ENCODE measurements at regions not wholly inside any gene's neighbourhood (a gene's known extent, or its start where the extent isn't known, plus 50 kb on each side); places are given as distances from the start of the nearest gene placed in this dataset.

GRCh38 chr11:109173504-109173903 lies 248.5 kb upstream of the C11orf87 start:
- FAIRE-seq = no peak

DNA sequence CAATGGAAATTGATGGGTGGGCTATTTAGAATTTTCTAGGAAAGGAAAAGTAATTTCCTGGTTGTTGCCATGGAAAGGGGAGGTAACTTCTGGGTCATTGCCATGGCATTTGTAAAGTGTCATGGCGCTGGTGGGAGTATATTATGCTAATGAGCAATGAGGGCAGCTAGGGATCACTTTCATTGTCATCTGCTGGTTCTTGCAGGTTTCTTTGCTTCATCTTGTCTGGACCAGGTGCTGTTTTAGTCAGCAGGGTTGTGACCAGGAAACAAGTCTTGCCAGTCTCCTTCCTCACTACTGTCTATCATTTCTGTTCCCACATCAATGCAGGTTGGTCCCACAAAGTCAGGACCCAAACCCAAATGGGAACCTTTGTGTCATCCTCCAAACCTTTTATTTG lies 237.6 kb upstream of the C11orf87 start:
- no peak for FAIRE-seq

DNA sequence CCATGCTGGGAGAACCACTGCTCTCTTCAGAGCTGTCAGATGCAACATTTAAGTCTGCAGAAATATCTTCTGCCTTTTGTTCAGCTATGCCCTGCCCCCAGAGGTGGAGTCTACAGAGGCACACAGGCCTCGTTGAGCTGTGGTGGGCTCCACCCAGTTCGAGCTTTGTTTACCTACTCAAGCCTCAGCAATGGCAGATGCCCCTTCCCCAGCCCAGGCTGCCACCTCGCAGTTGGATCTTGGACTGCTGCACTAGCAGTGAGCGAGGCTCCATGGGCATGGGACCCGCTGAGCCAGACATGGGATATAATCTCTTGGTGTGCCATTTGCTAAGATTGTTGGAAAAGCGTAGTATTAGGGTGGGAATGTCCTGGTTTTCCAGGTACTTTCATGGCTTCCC lies 229.1 kb upstream of the C11orf87 start:
- FAIRE-seq = no peak

DNA sequence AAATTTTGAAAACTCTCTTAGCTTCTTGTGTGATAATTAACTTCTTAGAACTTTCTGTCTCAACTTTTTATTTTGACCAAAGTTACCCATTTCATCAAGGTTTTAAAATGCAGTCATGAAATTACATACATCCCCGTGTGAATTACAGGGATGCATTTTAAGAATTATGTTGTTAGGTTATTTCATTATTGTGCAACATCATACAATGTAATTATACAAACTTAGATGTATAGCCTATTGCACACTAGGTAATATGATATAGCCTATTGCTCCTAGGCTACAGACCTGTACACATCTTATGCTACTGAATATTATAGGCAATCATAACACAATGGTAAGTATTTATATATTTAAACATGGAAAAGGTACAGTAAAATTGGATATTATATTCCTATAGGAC lies 228.1 kb upstream of the C11orf87 start:
- no peak for FAIRE-seq

GRCh38 chr11:109196016-109196415 lies 226.0 kb upstream of the C11orf87 start:
- FAIRE-seq = no peak

DNA sequence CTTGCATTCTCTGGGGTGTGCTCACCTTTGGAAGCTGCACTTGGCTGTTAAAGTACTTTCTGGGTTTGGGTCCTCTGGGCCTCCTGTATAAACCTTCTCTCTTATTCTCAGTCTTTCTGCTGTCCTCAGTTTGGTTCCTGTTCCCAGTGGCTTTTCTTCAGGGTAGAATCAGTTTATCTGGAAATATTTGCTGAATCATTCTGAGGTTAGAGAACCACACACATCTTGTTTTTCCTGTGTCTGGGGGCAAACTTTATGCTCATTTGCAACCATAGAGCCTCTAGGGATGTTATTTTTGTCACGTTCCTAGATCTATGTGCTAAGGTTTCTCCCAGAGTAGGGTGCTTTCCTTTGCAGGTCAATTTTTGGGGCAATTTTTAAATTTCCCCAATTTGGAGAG lies 224.3 kb upstream of the C11orf87 start:
- no peak for FAIRE-seq

DNA sequence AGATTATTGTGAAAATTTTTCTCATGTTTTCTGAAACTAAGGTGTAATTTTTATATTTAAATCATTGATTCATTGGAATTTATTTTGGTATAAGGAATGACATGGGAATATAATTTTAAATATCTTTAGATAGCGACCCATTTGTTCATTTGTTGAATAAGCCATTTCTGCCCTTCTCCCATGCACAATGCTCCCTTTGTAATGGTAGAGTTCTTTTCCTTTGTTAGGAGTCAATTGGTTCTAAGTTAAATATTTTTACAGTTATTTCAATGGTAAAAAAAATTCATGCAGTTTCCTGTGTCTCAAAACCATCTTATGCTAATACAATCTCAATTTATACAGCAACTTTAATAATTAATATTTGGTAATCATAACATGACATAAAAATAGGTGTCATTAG lies 218.8 kb upstream of the C11orf87 start:
- no peak for FAIRE-seq

DNA sequence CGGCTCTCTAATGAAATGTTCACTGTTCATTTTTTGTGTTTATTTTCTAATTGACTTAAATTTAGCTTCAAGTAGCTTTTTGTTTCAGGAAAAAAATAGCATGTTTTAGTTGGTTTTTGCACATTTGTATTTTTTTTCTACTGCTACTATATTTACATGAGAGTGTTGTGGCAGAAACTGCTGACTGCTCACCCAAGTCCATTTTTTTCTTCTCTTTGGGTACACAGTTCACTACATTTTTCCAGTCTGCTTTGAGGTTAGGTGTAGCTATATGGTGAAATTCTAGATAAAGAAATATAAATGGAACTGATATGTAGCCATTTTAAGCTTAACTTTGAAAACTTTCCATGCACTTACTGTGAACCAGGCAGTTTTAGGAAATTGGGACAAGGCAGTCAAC lies 216.7 kb upstream of the C11orf87 start:
- no peak for FAIRE-seq

- FAIRE-seq = no peak
These were observed 213.9 kb upstream of the C11orf87 start for GRCh38 chr11:109208121-109208520.

DNA sequence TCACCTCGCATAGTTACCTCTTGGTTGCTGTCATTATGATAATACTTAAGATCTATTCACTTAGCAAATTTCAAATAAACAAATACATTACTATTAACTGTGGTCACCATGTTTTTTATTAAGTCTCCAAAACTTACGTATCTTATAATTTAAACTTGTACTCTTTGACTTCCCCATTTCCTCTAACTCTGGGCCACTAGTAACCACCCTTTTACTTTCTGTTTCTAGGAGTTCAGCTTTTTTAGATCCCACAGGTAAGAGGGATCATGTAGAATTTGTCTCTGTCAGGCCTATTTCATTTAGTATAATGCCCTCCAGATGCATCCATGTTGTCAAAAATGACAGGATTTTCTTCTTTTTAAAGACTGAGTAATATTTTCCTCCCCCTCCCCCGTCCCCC lies 212.4 kb upstream of the C11orf87 start:
- no peak for FAIRE-seq

- no peak for FAIRE-seq
These were observed 200.8 kb upstream of the C11orf87 start for GRCh38 chr11:109221190-109221589.

DNA sequence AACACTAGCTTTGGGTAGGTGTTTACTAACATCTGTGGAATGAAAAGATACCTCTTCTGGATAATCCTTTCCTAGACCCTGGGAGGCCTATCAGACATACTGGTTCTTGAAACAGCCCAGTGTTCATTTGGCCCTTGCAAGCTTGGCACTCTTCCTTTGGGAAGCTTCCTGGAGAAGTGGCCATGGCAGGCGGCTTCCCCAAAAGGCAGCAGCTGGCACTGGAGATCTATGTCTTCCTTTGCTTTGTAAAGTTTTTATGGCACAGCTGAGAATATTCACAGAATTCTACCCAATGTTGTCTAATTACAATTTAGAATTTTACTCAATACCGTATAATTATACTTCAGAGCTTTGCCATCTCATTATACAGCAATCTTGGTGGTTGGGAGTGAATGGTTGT lies 199.2 kb upstream of the C11orf87 start:
- FAIRE-seq = no peak

- no peak for FAIRE-seq
These were observed 198.5 kb upstream of the C11orf87 start for GRCh38 chr11:109223451-109223850.

- FAIRE-seq = no peak
These were observed 192.3 kb upstream of the C11orf87 start for GRCh38 chr11:109229682-109230081.

GRCh38 chr11:109236188-109236587 lies 185.8 kb upstream of the C11orf87 start:
- no peak for FAIRE-seq

- FAIRE-seq = no peak
These were observed 185.3 kb upstream of the C11orf87 start for GRCh38 chr11:109236696-109237095.

DNA sequence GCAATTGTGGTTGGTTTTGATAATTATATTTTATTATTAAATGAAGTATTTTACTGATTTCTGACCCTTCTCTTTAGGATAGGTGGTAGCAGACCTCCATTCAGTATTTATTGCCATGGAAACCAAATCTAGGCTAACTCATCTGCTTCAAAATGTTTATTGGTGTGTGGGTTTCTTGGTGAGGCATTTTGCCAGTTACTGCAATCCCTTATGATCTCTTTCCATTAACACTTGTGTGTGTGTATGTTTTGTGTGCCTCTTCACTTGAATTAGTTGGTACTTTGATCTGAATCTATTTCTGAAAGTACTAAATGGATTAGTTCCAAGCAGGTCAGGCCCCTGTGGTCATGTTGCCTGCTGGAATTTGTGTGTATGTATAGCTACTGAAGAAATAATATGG lies 184.4 kb upstream of the C11orf87 start:
- FAIRE-seq = no peak

GRCh38 chr11:109241988-109242536 lies 179.9 kb upstream of the C11orf87 start:
- FAIRE-seq = no peak

GRCh38 chr11:109247071-109247470 lies 174.9 kb upstream of the C11orf87 start:
- FAIRE-seq = no peak

DNA sequence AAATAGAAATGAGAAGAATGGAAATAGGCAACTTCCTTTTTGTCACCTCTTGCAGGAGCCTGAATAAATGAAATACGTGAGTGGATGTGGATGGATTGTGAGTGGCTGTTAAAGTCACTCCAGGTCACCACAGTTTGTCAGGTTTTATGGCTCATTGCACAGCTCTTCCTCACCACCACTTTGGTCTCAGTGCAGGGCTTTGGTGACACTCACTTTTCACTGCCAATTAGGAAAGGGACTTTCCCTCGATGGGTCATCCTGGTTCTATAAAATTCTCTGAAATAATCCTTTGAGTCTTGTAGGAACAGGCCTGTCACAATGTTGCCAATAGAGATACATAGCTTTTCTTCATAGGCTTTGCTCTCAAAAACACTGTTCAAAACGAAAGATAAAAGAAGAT lies 172.4 kb upstream of the C11orf87 start:
- FAIRE-seq = no peak

- FAIRE-seq = no peak
These were observed 170.8 kb upstream of the C11orf87 start for GRCh38 chr11:109251230-109251629.

DNA sequence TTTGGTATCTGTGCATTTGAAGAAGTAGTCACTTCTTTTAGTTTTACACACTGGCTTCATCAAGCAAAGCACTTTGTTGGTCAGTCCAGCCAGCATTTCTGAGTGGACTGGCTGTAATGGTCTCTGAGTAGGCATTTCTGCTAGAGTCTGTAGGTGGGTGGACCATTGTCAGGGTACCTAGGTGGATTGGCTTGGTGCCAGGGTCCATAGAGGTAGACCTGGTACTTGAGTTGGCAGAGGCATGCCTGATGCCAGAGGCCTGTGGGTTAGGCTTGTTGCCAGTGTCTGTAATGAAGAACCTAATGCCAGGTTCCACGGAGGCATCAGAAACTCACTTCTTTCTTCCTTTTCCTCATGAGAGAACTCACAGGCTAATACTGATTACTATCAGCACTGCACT lies 157.9 kb upstream of the C11orf87 start:
- FAIRE-seq = no peak

- FAIRE-seq = peak; percentile 87
These were observed 154.5 kb upstream of the C11orf87 start for GRCh38 chr11:109267293-109268095.

DNA sequence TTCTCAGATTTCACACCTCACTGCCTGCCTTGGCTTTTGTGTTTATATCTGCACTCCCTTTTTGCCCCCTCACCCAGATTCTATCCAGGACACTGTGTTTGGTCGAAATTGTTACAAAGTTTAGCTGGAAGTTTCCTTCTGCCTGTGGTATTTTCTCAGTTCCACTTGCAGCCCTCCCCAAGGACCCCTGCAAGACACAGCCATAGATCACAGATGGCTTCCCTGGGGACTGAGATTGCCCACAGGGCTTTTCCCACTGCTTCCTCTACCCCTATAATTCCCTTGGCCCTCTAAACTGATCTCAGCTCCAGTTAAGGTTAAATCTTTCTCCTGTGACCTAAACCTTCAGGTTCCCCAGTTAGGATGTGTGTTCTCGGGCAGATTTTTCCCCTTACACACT lies 146.1 kb upstream of the C11orf87 start:
- no peak for FAIRE-seq

DNA sequence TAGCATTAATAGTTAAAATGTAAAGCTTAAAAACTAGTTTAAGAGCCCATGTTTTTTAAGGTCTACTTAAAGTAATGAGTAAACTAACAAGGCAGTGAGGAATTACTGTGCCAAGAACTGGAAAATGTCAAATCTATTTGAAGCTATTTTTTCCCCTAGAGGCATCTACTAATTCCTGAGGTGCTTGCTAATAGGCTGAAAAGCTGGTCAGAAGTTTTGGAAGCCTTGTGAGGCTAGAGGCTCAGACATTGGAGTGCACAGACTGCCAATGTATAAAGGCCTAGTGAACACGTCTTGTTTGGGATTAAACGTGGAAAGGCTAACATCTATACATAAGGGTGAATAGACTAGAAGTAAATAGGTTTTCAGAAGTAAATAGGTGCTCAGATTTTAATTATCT lies 136.5 kb upstream of the C11orf87 start:
- FAIRE-seq = no peak

Data from endometrium (tissue), 2 donors.